ENCODE measurements at regions not wholly inside any gene's neighbourhood (a gene's known extent, or its start where the extent isn't known, plus 50 kb on each side); places are given as distances from the start of the nearest gene placed in this dataset.

GRCh38 chr5:1726469-1726865, 73.2 kb downstream of the MRPL36 start:
- 88 to 92% (median 90%) methylated on average over 10 to 11 of the region's 11 CpGs for WGBS, 5 donors
- H3K27me3 ChIP-seq (replicated peaks in 1 of 7) = peaks cover 0 to 57% (median 0%) of the 10 kb centered on the region in 7 donors
- no peak for TF ChIP-seq CTCF (IDR thresholded peaks at IDR 0.05 in 8 of 11, conservative IDR thresholded peaks at IDR 0.05 in 3 of 11)
- peaks cover 0 to 6% (median 0%) of the 10 kb centered on the region in 6 donors for H3K4me1 ChIP-seq
- no peaks in the 10 kb centered on the region for H3K36me3 ChIP-seq
- no peak for DNase-seq
- H3K4me3 ChIP-seq = no peak overlapping the region
- intact Hi-C loops (cut with DNase I; ENCODE audit: low total_unique reads) = no loop called here
- no peak overlapping the region for H3K27ac ChIP-seq
- no peaks in the 10 kb centered on the region for H3K9me3 ChIP-seq

- no peak for DNase-seq
- Histone ChIP-seq H3K27ac (no peak overlapping the region), H3K4me1 (peaks cover 0 to 6% (median 0%) of the 10 kb centered on the region in 6 donors), H3K9me3 (peaks cover 0 to under 1% (median 0%) of the 10 kb centered on the region in 8 donors), H3K27me3 (replicated peaks in 1 of 7) (peaks cover 0 to 52% (median 0%) of the 10 kb centered on the region in 7 donors), H3K4me3 (no peak overlapping the region), H3K36me3 (no peaks in the 10 kb centered on the region)
- 59 to 77% (median 66%) methylated on average over 34 to 41 of the region's 41 CpGs for WGBS, 5 donors
- no peak for TF ChIP-seq CTCF (IDR thresholded peaks at IDR 0.05 in 8 of 11, conservative IDR thresholded peaks at IDR 0.05 in 3 of 11)
- intact Hi-C loops (cut with DNase I; ENCODE audit: low total_unique reads) = no loop called here
Observed at GRCh38 chr5:1725641-1726468, 73.8 kb downstream of the MRPL36 start.

- DNase-seq = no peak
- intact Hi-C loops (cut with DNase I; ENCODE audit: low total_unique reads) = no loop called here
- H3K9me3 ChIP-seq = peaks cover 0 to 9% (median 2%) of the 10 kb centered on the region in 8 donors
- peaks cover 0 to 43% (median 0%) of the 10 kb centered on the region in 7 donors for H3K27me3 ChIP-seq (replicated peaks in 1 of 7)
- H3K27ac ChIP-seq = no peak overlapping the region
- TF ChIP-seq POLR2AphosphoS5 (IDR thresholded peaks at IDR 0.05) (no peak), POLR2A (IDR thresholded peaks at IDR 0.05) (no peak), CTCF (IDR thresholded peaks at IDR 0.05 in 8 of 11, conservative IDR thresholded peaks at IDR 0.05 in 3 of 11) (no peak)
- WGBS, 5 donors = 32 to 61% (median 51%) methylated on average over 17 to 41 of the region's 41 CpGs
- peaks cover 0 to 6% (median 0%) of the 10 kb centered on the region in 6 donors for H3K4me1 ChIP-seq
- peak overlapping the region in 2 of 8 donors; percentile 18 to 28 for H3K4me3 ChIP-seq
- H3K36me3 ChIP-seq = no peaks in the 10 kb centered on the region
Observed at GRCh38 chr5:1724822-1725602, 74.6 kb downstream of the MRPL36 start.

All from spleen (tissue), 11 donors.